ENCODE measurements at regions not wholly inside any gene's neighbourhood (a gene's known extent, or its start where the extent isn't known, plus 50 kb on each side); places are given as distances from the start of the nearest gene placed in this dataset.

DNA sequence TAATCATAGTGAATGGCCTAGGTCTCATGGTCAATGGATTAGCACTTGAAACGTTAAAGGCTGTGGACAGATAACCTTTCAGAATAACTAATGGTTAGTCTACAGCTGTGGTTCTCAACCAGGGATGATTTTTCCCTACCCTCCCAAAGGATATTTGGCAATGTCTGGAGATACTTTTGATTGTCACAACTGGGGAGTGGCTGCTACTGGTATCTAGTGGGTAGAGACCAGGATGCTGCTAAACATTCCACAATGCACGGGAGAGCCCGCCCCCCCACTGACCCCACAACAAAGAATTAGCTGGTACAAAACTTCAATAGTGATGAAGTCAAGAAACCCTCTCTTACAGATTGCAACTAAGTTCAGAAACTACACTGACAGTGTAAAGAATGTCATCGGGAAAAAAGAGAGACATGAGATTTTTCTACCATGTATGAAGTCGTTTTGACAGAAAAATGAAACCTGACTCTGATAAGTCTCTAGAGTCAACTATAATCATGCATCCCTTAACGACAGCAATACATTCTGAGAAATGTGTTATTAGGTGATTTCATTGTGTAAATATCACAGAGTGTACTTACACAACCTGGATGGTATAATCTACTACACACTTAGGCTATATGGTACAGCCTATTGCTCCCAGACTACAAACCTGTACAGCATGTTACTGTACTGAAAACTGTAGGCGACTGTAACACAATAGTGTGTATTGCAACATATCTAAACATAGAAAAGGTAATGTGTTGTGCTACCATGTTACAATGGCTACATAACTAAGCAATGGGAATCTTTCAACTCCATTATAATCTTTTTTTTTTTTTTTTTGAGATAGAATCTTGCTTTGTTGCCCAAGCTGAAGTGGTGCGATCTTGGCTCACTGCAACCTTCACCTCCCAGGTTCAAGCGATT lies 49.7 kb upstream of the PRDX6 start:
- Mint-ChIP-seq H3K4me3 (no peak overlapping the region), H3K27me3 (ENCODE audit: low read depth in 2 of 2) (no peaks in the 10 kb centered on the region), H3K9me3 (no peaks in the 10 kb centered on the region), H3K4me1 (peaks cover 16 to 17% of the 10 kb centered on the region in 2 donors), H3K27ac (no peak overlapping the region), H3K36me3 (no peaks in the 10 kb centered on the region)
- WGBS (ENCODE audit: insufficient coverage), result 89% methylated on average over 7 of the region's 9 CpGs
- peaks cover 9% of the 10 kb centered on the region for H3K4me1 ChIP-seq (ENCODE audit: control insufficient read depth, insufficient read depth, low read length)
- intact Hi-C loops (cut with micrococcal nuclease), result loop anchor here (10.0 kb wide), 1 partner anchor 1297 kb away; no protein-coding TSS in a partner anchor
- no peak for DNase-seq
- no peaks in the 10 kb centered on the region for H3K27me3 ChIP-seq (ENCODE audit: control insufficient read depth, insufficient read depth, low read length)
- no peaks in the 10 kb centered on the region for H3K9me3 ChIP-seq (ENCODE audit: control insufficient read depth, insufficient read depth, low read length)
- no peaks in the 10 kb centered on the region for H3K36me3 ChIP-seq (ENCODE audit: control insufficient read depth, insufficient read depth, low read length)
- TF ChIP-seq CTCF (IDR thresholded peaks at IDR 0.05), result no peak
- H3K4me3 ChIP-seq (ENCODE audit: low read length), result no peak overlapping the region
- ATAC-seq, result no peak
- no peak overlapping the region for H3K27ac ChIP-seq (ENCODE audit: low read length)

All from natural killer cell (primary cell).